BE2C (cell line): ENCODE measurements at regions not wholly inside any gene's neighbourhood (a gene's known extent, or its start where the extent isn't known, plus 50 kb on each side); places are given as distances from the start of the nearest gene placed in this dataset.

Experiments
- DNase-seq: peaks from one replicate; pipeline ENCODE4 v3.0.0-alpha.2; 2020
- H3K27me3 ChIP-seq: fragments of 250-450 bp; sonication (Bioruptor Pico); 2 replicates; pipeline ENCODE4 v1.5.1; 2020; ENCODE audit warnings: mild to moderate bottlenecking
- H3K36me3 ChIP-seq: fragments of 250-450 bp; sonication (Bioruptor Pico); 2 replicates; pipeline ENCODE4 v1.5.1; 2020; ENCODE audit warnings: mild to moderate bottlenecking
- H3K4me1 ChIP-seq: fragments of 250-450 bp; sonication (Bioruptor Pico); 2 replicates; pipeline ENCODE4 v1.5.1; 2020
- H3K4me3 ChIP-seq: 2 replicates; pipeline ENCODE4 v1.5.1; 2011; ENCODE audit warnings: low read depth, low read length
- H3K9me3 ChIP-seq: fragments of 250-450 bp; sonication (Bioruptor Pico); 2 replicates; pipeline ENCODE4 v1.5.1; 2020
- TF ChIP-seq, protein P1 (sequence below): IDR thresholded peaks from 2 replicates; pipeline ENCODE4 v1.5.1; 2012; ENCODE audit warnings: mild to moderate bottlenecking, low read depth, low read length

DNA sequence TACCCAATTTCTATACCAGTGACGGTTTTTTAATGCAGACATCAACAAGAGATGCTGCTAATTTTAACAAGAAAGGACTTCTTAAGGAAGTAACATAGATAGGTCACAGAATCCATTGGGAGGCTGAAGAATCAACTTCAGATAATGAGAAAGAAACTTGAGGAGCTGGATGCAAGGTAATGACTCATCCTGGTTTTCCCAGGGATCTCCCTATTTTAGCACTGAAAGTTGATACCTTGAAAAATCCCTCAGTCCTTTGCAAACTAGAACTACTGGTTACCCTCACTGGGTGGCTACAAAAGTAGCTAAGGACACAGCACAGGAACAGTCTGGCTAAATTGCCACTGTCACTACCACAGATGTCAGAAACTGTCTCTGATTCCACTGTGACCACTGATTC is 561.9 kb downstream of the FLRT2 start:
- TF ChIP-seq, protein P1, sequence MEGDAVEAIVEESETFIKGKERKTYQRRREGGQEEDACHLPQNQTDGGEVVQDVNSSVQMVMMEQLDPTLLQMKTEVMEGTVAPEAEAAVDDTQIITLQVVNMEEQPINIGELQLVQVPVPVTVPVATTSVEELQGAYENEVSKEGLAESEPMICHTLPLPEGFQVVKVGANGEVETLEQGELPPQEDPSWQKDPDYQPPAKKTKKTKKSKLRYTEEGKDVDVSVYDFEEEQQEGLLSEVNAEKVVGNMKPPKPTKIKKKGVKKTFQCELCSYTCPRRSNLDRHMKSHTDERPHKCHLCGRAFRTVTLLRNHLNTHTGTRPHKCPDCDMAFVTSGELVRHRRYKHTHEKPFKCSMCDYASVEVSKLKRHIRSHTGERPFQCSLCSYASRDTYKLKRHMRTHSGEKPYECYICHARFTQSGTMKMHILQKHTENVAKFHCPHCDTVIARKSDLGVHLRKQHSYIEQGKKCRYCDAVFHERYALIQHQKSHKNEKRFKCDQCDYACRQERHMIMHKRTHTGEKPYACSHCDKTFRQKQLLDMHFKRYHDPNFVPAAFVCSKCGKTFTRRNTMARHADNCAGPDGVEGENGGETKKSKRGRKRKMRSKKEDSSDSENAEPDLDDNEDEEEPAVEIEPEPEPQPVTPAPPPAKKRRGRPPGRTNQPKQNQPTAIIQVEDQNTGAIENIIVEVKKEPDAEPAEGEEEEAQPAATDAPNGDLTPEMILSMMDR, result no peak
- no peak for DNase-seq
- Histone ChIP-seq H3K4me1 (no peaks in the 10 kb centered on the region), H3K36me3 (no peaks in the 10 kb centered on the region), H3K27me3 (no peaks in the 10 kb centered on the region), H3K4me3 (no peak overlapping the region), H3K9me3 (no peaks in the 10 kb centered on the region; the same call in 1 of the 2 replicates)

DNA sequence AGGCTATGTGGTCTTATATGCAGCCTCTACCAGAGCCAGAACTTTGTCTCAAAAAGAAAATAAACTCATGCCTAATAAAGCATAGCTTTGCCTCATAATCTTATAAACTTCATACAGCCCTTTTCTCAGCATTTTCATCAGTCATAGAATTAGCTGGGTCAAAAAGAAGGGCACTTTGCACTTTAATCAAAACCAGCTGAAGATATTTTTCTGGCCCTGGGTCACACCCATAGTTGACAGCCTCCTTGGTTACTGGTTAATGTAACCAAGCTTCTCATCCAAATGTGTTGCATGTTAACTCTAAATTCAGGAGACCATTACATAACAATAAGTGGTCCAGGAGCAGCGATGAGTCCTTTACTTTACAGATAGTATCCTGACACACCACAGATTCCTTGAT is 558.2 kb downstream of the FLRT2 start:
- Histone ChIP-seq H3K27me3 (no peaks in the 10 kb centered on the region), H3K4me3 (no peak overlapping the region), H3K4me1 (no peaks in the 10 kb centered on the region), H3K36me3 (no peaks in the 10 kb centered on the region), H3K9me3 (no peaks in the 10 kb centered on the region; the same call in 1 of the 2 replicates)
- TF ChIP-seq, protein P1, result no peak
- no peak for DNase-seq

DNA sequence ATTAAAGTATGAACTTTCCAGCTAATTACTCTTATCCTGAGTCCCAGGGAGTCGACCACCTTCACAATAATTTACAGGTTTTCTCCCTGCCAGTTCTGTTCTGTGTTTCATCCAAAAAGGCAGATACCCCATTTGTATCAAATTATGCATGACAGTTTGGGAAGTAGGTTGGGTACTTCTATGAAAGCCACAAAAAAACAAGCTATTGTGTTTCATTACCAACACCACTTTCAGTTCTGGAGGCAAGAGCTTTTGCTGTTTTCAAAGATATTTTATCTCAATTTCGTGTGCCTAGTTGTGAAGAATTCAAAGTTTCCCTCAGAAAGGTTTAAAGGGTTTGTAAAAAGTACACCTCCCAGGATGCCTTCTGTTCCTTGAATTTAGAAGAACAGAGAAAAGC is 557.4 kb downstream of the FLRT2 start:
- Histone ChIP-seq H3K9me3 (no peaks in the 10 kb centered on the region; the same call in 1 of the 2 replicates), H3K4me3 (no peak overlapping the region)
- TF ChIP-seq, protein P1, result no peak

DNA sequence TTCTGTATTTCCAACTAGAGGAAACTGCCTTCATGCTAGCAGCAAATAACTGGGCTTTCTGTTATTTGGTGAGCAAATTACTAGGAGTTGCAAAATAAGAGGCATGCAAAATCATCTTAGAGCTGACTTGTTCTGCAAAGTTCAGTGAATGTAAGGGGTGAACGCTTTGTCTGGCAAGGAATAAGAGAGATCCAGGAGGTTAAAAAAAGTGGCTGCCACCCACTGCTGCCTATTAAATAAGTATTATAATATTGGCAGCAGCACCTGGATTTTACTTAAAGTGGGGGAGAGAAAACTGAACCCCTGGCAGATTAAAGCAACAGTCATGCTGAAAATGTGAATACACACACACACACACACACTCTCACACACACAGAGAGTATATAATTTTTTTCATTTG is 557.0 kb downstream of the FLRT2 start:
- TF ChIP-seq, protein P1, result no peak
- H3K4me1 ChIP-seq, result no peaks in the 10 kb centered on the region
- no peaks in the 10 kb centered on the region; the same call in 1 of the 2 replicates for H3K9me3 ChIP-seq

More for the DNA sequence above, 557.4 kb downstream of the FLRT2 start:
- no peaks in the 10 kb centered on the region for H3K36me3 ChIP-seq
- DNase-seq, result no peak
- no peaks in the 10 kb centered on the region for H3K27me3 ChIP-seq
- H3K4me1 ChIP-seq, result no peaks in the 10 kb centered on the region

DNA sequence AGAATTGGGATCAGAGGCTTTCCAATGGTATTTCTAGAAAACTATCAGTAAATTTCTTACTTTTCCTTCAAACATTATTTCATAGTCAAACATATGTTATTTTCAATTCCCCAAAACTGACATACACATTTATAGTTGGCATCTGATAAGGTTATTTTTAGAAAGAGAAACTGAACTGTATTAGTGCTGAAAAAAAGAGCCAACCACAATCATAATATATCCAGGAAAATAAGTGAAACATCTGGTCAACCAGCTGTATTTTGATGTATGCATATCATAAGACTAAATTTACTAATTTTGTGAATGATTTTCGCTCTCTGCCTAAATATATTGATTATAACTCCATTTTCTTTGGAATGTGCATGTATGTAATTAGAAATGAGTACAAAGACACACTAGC is 554.2 kb downstream of the FLRT2 start:
- Histone ChIP-seq H3K9me3 (no peaks in the 10 kb centered on the region), H3K36me3 (no peaks in the 10 kb centered on the region), H3K4me1 (no peaks in the 10 kb centered on the region), H3K4me3 (no peak overlapping the region), H3K27me3 (no peaks in the 10 kb centered on the region)
- no peak for DNase-seq
- TF ChIP-seq, protein P1, result no peak

More for the DNA sequence above, 557.0 kb downstream of the FLRT2 start:
- no peaks in the 10 kb centered on the region for H3K27me3 ChIP-seq
- DNase-seq, result no peak
- H3K4me3 ChIP-seq, result no peak overlapping the region
- H3K36me3 ChIP-seq, result no peaks in the 10 kb centered on the region

DNA sequence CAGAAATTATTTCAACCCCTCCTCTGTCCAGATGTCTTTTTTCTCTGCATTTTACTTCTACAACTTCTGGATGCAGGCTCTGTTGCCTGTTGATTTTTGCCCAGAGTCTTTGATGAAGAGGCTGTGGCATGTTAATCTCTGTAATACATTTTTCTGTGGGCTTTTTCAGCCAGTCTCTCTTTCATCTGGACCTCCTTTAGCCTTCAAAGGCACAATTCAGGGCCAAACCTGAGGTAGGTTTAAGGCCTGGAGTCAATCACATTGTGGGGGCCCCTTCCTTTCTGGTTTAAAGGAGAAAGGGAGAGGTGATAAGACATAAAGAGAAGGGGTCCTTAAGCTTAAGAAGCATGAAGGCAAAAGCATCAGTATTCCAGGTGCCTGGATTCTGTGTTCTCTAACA is 553.7 kb downstream of the FLRT2 start:
- no peak for DNase-seq
- TF ChIP-seq, protein P1, result no peak
- Histone ChIP-seq H3K27me3 (no peaks in the 10 kb centered on the region), H3K4me1 (no peaks in the 10 kb centered on the region), H3K4me3 (no peak overlapping the region), H3K36me3 (no peaks in the 10 kb centered on the region), H3K9me3 (no peaks in the 10 kb centered on the region)
